Activated CD8-positive, alpha-beta T cell treated with anti-CD3 and anti-CD28 coated beads, Interleukin-2, amount 10 ng/mL, durations not matched to agents 7 days and 5 days (primary cell): ENCODE measurements at regions not wholly inside any gene's neighbourhood (a gene's known extent, or its start where the extent isn't known, plus 50 kb on each side); places are given as distances from the start of the nearest gene placed in this dataset.

Experiments
- ATAC-seq: fragments of 150-1000 bp; cut with Tn5 transposase; one replicate; pipeline ENCODE4 v1.10.0; 2021; ENCODE audit warnings: moderate library complexity
- CTCF ChIA-PET: fragments of 350-600 bp; sonication (Branson Sonifier 250); formaldehyde crosslinking; loops from one replicate; lab custom pipeline; 2021; ENCODE audit warnings: antibody characterized with exemption; lab: Charles Lee
- POLR2A ChIA-PET: fragments of 350-600 bp; sonication (Branson Sonifier 250); formaldehyde crosslinking; loops from one replicate; lab custom pipeline; 2021; ENCODE audit warnings: antibody characterized with exemption; lab: Charles Lee
- DNase-seq: peaks from one replicate; pipeline ENCODE4 v3.0.0-alpha.2; 2020
- H3K27ac Mint-ChIP-seq: one replicate; pipeline ENCODE4 v1.8.0; 2021; ENCODE audit warnings: mild to moderate bottlenecking, mixed read lengths
- H3K27me3 Mint-ChIP-seq: one replicate; pipeline ENCODE4 v1.8.0; 2021; ENCODE audit warnings: low read depth, mixed read lengths
- H3K36me3 Mint-ChIP-seq: one replicate; pipeline ENCODE4 v1.8.0; 2021; ENCODE audit warnings: low read depth, mixed read lengths
- H3K4me1 Mint-ChIP-seq: one replicate; pipeline ENCODE4 v1.8.0; 2021; ENCODE audit warnings: low read depth, mixed read lengths
- H3K4me3 Mint-ChIP-seq: one replicate; pipeline ENCODE4 v1.8.0; 2021; ENCODE audit warnings: mild to moderate bottlenecking, mixed read lengths
- H3K9me3 Mint-ChIP-seq: one replicate; pipeline ENCODE4 v1.8.0; 2022; ENCODE audit warnings: mixed read lengths; ENCODE audit not compliant: insufficient read depth

DNA sequence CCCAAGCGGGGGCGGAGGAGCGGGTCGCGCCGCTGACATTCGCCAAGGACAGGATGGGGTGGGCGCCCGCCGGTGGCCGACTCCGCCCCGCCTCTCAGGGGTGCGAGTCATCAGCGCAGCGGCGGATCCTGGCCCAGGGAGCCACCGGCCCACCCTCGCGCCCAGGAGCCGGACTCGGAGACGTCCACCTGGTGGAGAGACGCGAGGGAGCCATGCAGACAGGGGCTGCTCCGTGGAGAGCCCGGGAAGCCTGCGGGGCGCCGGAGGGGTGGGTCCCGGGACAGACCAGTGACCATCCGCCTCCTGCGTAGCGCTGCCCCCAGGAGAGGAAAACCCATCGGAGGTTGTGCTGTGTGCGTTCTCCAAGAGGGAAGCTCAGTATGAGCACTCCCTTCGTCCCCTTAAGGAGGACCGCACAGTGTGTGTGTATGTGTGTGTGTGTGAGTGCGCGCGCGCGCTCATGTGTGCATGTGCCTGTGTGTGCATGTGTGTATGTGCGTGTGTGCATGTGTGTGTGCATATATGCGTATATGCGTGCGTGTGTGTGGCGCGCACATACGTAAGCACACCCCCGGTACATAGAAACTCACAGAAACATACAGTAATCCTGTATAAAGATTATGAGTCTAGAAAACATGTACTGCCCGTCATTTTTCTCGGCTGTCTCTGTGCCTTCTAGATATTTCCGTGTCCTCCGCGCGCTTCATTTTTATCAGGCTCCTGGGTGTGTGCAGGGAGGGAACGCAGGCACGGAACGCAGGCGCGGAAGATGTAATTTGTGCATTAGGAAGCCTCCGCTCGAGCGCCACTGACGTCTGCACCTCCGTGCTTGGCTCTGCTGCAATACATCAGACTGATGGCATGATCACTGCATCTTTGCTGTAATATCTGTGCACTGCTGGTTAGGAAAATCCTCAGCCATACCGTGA lies 158.9 kb downstream of the TBXT start:
- no peak for ATAC-seq
- CTCF ChIA-PET = no interaction called here

DNA sequence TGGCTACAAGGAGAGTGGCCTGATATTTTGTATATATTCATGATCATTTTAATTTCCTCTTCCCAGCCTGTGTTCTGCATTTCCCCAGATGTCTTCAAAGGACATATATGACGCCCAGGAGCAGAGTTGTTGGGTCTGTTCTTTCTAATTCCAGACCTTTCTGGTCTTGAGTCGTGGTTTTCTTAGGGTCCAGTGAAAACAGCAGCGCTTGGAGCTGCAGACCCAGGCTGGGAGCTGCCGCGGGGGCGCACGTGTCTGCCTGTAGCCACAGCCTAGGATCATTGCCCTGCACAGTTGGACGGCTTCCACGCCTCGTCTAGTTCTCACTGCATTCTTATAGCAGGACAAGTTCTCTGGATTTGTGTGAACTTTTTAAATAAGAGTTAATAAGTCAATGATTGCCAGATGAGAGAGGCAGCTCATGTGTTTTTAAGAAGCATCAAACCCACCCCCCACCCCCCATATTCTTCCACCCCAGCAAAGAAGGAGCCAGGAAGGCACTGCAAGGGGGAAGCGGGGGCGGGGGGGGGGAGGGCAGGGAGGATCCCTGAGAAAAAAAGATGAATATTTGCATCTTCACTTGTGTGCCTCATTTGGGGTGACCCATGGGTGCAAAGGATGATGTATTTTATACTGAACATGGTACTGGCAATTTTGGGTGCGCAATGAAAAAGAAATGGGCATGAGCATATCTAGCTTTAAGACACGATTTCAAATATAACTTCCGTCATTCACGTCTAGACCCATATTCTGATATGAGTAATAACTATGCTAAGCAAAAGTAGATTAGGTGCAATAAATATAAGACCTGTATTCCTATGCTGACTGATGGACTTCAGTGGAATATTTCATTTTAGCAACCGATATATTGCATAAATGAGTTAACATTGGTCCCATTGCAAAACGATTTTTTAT lies 160.0 kb downstream of the TBXT start:
- DNase-seq (no peak), ATAC-seq (no peak)
- ChIA-PET CTCF (no interaction called here), POLR2A (no interaction called here)
- no peak overlapping the region for H3K4me3 Mint-ChIP-seq
- no peaks in the 10 kb centered on the region for H3K4me1 Mint-ChIP-seq
- peaks cover 60% of the 10 kb centered on the region for H3K27me3 Mint-ChIP-seq
- H3K9me3 Mint-ChIP-seq = no peaks in the 10 kb centered on the region
- H3K36me3 Mint-ChIP-seq = no peaks in the 10 kb centered on the region
- H3K27ac Mint-ChIP-seq = no peak overlapping the region

More for the DNA sequence above, 158.9 kb downstream of the TBXT start:
- Mint-ChIP-seq H3K27ac (no peak overlapping the region), H3K27me3 (peaks cover 55% of the 10 kb centered on the region), H3K4me3 (no peak overlapping the region), H3K36me3 (no peaks in the 10 kb centered on the region), H3K4me1 (no peaks in the 10 kb centered on the region), H3K9me3 (no peaks in the 10 kb centered on the region)
- DNase-seq = no peak
- POLR2A ChIA-PET = no interaction called here

DNA sequence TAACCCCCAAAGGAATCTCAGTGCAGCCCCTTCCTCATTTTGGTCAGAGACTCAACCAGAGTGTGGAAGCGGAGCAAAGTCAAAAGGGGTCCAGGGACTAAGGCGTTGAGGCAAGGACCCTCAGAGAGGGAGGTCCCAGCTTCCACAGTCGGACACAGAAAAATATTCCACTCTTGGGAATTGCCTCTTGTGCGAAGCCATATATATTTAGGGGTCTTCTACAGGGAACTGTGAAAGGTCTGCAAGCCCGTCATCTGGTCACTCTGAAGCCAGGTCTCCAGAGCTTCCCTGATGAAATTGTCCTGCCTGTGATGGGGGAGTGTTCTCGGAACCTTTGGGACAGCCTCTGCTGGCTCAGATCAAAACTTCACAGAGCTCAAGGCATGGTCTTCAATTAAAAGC lies 160.8 kb downstream of the TBXT start:
- Mint-ChIP-seq H3K36me3 (no peaks in the 10 kb centered on the region), H3K27me3 (peaks cover 60% of the 10 kb centered on the region), H3K4me1 (no peaks in the 10 kb centered on the region), H3K4me3 (no peak overlapping the region), H3K27ac (no peak overlapping the region), H3K9me3 (no peaks in the 10 kb centered on the region)
- ChIA-PET CTCF (no interaction called here), POLR2A (no interaction called here)
- DNase-seq (no peak), ATAC-seq (no peak)

DNA sequence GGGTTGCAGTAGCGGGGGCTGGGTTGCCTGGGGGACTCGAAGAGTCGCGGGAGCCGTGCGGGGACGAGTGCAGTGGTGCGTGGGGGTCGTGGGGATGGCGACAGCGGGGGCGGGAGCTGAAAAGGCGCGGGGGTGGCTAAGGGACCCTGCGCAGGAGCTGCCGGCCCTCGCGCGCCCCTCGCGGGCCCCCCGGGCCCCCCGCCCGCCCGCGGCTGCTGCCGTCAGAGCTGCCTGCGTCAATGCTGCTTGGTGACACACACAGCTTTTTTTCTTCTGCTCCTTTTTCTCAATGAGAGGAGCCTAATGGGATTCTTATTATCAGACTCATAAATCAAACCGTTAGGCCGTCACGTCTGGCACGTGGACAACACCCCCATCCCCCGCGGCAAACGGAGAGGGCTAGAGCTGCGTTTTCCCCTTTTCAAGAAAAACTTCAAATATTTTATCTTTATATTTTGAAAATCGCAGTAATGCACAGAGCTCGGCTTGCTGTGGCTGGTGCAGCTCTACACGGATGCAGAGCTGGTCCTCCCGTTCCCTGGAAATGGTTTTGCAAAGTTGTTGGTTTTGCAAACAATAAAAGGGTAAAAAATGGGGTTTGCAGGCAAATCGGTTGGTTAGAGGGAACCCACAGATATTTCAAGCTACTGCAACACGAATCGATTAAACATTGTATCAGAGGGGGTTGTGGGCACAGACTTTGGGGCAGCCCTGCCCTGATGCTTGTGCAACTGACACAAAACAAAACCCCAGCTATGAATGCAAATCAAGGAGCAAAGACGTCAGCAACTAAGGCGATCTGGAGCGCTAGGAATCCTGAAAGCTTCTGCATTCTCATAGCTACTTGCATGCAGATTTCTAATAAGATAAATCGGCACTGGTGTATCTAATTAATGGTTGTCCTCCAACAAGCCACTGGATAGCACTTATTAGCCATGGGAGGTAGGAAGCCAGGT lies 161.4 kb downstream of the TBXT start:
- no peak overlapping the region for H3K4me3 Mint-ChIP-seq
- H3K4me1 Mint-ChIP-seq = no peaks in the 10 kb centered on the region
- H3K36me3 Mint-ChIP-seq = no peaks in the 10 kb centered on the region
- H3K9me3 Mint-ChIP-seq = no peaks in the 10 kb centered on the region
- H3K27ac Mint-ChIP-seq = no peak overlapping the region
- DNase-seq (no peak), ATAC-seq (no peak)
- POLR2A ChIA-PET = no interaction called here
- CTCF ChIA-PET = no interaction called here
- H3K27me3 Mint-ChIP-seq = peaks cover 64% of the 10 kb centered on the region

GRCh38 chr6:166005401-166005943 lies 162.2 kb downstream of the TBXT start:
- Mint-ChIP-seq H3K9me3 (no peaks in the 10 kb centered on the region), H3K36me3 (no peaks in the 10 kb centered on the region), H3K27ac (no peak overlapping the region), H3K27me3 (peaks cover 63% of the 10 kb centered on the region), H3K4me1 (no peaks in the 10 kb centered on the region), H3K4me3 (no peak overlapping the region)
- ATAC-seq = no peak
- no peak for DNase-seq
- POLR2A ChIA-PET = no interaction called here
- CTCF ChIA-PET = no interaction called here

GRCh38 chr6:166004876-166005275 lies 162.8 kb downstream of the TBXT start:
- Mint-ChIP-seq H3K36me3 (no peaks in the 10 kb centered on the region), H3K27ac (no peak overlapping the region), H3K4me1 (no peaks in the 10 kb centered on the region), H3K27me3 (peaks cover 57% of the 10 kb centered on the region), H3K9me3 (no peaks in the 10 kb centered on the region), H3K4me3 (no peak overlapping the region)
- DNase-seq = no peak
- POLR2A ChIA-PET = no interaction called here
- ATAC-seq = no peak
- CTCF ChIA-PET = no interaction called here

- H3K27ac Mint-ChIP-seq = no peak overlapping the region
- POLR2A ChIA-PET = no interaction called here
- CTCF ChIA-PET = no interaction called here
These were observed 163.2 kb downstream of the TBXT start for GRCh38 chr6:166004471-166004870.

DNA sequence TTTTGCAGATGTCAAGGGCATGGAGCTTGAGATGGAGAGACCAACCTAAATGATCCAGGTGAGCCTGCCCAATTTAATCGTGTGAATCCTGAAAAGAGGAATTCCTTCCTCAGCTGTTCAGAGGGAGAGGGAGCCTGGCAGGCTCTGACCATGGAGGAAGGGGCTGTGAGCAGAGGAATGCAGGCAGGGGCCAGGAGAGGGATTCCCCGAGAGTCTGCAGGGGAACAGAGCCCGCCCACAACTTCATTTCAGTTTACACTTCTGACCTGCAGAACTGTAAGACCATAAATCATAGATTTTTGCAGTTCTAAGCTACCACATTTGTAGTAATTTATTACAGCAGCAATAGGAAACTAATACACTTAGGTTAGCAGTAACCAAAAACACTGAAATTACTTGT lies 164.1 kb downstream of the TBXT start:
- DNase-seq = no peak
- no peak overlapping the region for H3K4me3 Mint-ChIP-seq
- peaks cover 48% of the 10 kb centered on the region for H3K27me3 Mint-ChIP-seq
- ATAC-seq = no peak
- H3K36me3 Mint-ChIP-seq = no peaks in the 10 kb centered on the region
- H3K9me3 Mint-ChIP-seq = no peaks in the 10 kb centered on the region
- no peak overlapping the region for H3K27ac Mint-ChIP-seq
- ChIA-PET CTCF (no interaction called here), POLR2A (no interaction called here)
- H3K4me1 Mint-ChIP-seq = no peaks in the 10 kb centered on the region

More at GRCh38 chr6:166004471-166004870, 163.2 kb downstream of the TBXT start:
- Mint-ChIP-seq H3K36me3 (no peaks in the 10 kb centered on the region), H3K4me1 (no peaks in the 10 kb centered on the region), H3K9me3 (no peaks in the 10 kb centered on the region), H3K4me3 (no peak overlapping the region), H3K27me3 (peaks cover 53% of the 10 kb centered on the region)
- DNase-seq (no peak), ATAC-seq (no peak)

DNA sequence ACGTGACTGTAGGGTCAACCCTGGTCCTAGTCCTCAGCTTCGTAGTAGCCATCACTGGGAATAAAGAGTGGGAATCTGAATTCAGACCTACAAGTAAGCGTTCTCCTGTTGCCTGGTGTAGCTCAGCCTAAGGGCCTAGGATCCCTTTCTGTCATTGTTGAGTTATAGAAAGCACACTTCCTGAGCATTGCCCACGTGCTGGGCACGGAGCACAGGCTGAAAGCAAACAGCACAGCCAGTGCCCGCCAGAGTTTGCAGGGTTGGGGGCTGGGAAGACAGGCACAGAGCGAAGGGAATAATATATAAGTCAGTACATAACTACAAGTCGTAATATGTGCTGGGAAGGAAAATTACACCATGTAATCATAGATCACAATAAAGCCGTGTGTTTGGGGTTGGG lies 166.3 kb downstream of the TBXT start:
- ATAC-seq (no peak), DNase-seq (no peak)
- POLR2A ChIA-PET = no interaction called here
- no peak overlapping the region for H3K4me3 Mint-ChIP-seq
- H3K4me1 Mint-ChIP-seq = no peaks in the 10 kb centered on the region
- H3K27ac Mint-ChIP-seq = no peak overlapping the region
- no peaks in the 10 kb centered on the region for H3K36me3 Mint-ChIP-seq
- peaks cover 28% of the 10 kb centered on the region for H3K27me3 Mint-ChIP-seq
- CTCF ChIA-PET = no interaction called here
- no peaks in the 10 kb centered on the region for H3K9me3 Mint-ChIP-seq

DNA sequence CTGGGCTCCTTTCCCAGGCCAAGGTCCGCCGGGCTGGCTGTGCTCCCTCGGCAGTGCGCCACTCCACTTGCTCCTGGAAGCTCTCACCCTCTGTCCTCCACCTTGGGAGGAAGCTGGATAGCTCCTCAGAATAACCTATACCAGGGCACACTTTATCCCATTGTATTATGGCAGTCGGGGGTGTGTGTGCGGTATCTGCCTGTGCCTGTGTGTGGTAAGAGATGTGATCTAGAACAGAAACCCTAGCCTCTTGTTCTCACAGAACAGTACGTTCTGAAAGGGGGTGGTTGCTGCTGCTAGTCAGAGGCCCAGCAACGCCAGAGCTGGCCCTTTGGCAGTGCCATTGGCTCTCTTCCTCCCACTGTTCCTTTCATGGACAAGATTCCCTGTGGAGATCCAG lies 168.4 kb downstream of the TBXT start:
- DNase-seq (no peak), ATAC-seq (no peak)
- CTCF ChIA-PET = no interaction called here
- POLR2A ChIA-PET = no interaction called here
- no peaks in the 10 kb centered on the region for H3K9me3 Mint-ChIP-seq
- no peak overlapping the region for H3K4me3 Mint-ChIP-seq
- no peaks in the 10 kb centered on the region for H3K36me3 Mint-ChIP-seq
- H3K27ac Mint-ChIP-seq = no peak overlapping the region
- peaks cover 17% of the 10 kb centered on the region for H3K27me3 Mint-ChIP-seq
- no peaks in the 10 kb centered on the region for H3K4me1 Mint-ChIP-seq

GRCh38 chr6:165998072-165998471 lies 169.6 kb downstream of the TBXT start:
- DNase-seq (no peak), ATAC-seq (no peak)
- Mint-ChIP-seq H3K27me3 (peaks cover 12% of the 10 kb centered on the region), H3K9me3 (no peaks in the 10 kb centered on the region), H3K36me3 (no peaks in the 10 kb centered on the region), H3K4me3 (no peak overlapping the region), H3K27ac (no peak overlapping the region), H3K4me1 (no peaks in the 10 kb centered on the region)
- POLR2A ChIA-PET = no interaction called here
- CTCF ChIA-PET = no interaction called here
